HepG2 (cell line): ENCODE measurements at regions not wholly inside any gene's neighbourhood (a gene's known extent, or its start where the extent isn't known, plus 50 kb on each side); places are given as distances from the start of the nearest gene placed in this dataset.

Experiments used
- ATAC-seq: fragments of 200-7000 bp; cut with Tn5 transposase; 3 replicates; pipeline ENCODE4 v1.9.1; 2020; ENCODE audit warnings: mild to moderate bottlenecking, moderate library complexity
- BruUV-seq: library from RNA; stranded (reverse); fragments of 400-500 nt; replicated peaks from 2 replicates; lab custom pipeline; 2021; lab: Mats Ljungman, UMichigan
- CTCF ChIA-PET: fragments of 300-600 bp; formaldehyde crosslinking; extraction: SDS; loops from one replicate; lab custom pipeline; 2021; ENCODE audit warnings: low total read pairs, inconsistent platforms, low intra/inter-chr PET ratio; lab: Yijun Ruan, JAX
- POLR2A ChIA-PET: fragments of 350-600 bp; sonication (Branson Sonifier 250); formaldehyde crosslinking; loops from one replicate; lab custom pipeline; 2020; ENCODE audit warnings: antibody characterized with exemption, inconsistent platforms; lab: Yijun Ruan, JAX
- DNase-seq: peaks from one replicate; pipeline ENCODE4 v3.0.0-alpha.2; 2015; ENCODE audit warnings: low spot score
- FAIRE-seq: peaks from 3 replicates; lab custom pipeline; 2011; peaks lifted over from hg19 to GRCh38; lab: Jason Lieb, UNC
- H2AFZ ChIP-seq: one replicate; pipeline ENCODE4 v1.6.1; 2011; ENCODE audit warnings: low read length, inconsistent platforms
- H3K27ac ChIP-seq: fragments of 300-600 bp; 3 replicates; pipeline ENCODE4 v1.8.0; 2011; ENCODE audit warnings: mixed run types, mild to moderate bottlenecking, mixed read lengths, low read length, inconsistent platforms; ENCODE audit not compliant: insufficient read depth; ENCODE audit errors: extremely low read length
- H3K27me3 ChIP-seq, 2 experiments: fragments of 200-600 bp in 1 of 2; 2 replicates in 1 of 2; 3 replicates in 1 of 2; pipeline versions ENCODE4 v1.6.0 to v1.8.0; 2011; ENCODE audit warnings: low read length in 2 of 2, mild to moderate bottlenecking in 2 of 2, moderate library complexity in 2 of 2, inconsistent platforms in 1 of 2; ENCODE audit not compliant: insufficient read depth in 2 of 2, control insufficient read depth in 1 of 2
- H3K36me3 ChIP-seq, 2 experiments: fragments of 200-600 bp in 1 of 2; replicated peaks in 1 of 2; 2 replicates in 1 of 2; 3 replicates in 1 of 2; pipeline versions ENCODE4 v1.5.1 to v1.8.0; 2011; ENCODE audit warnings: low read length in 2 of 2, inconsistent platforms in 1 of 2; ENCODE audit not compliant: insufficient read depth in 2 of 2, control insufficient read depth in 1 of 2
- H3K4me1 ChIP-seq: 2 replicates; pipeline ENCODE4 v1.5.1; 2012; ENCODE audit warnings: low read length, inconsistent platforms; ENCODE audit not compliant: insufficient read depth
- H3K4me2 ChIP-seq: 2 replicates; pipeline ENCODE4 v1.6.0; 2011; ENCODE audit warnings: low read depth, low read length, inconsistent platforms
- H3K4me3 ChIP-seq, 3 experiments: fragments of 200-600 bp in 1 of 3; sonication (generic), shearing (Covaris generic) in 1 of 3; replicated peaks in 1 of 3; 2 replicates each; pipeline ENCODE4 v1.5.1; 2011 to 2016; ENCODE audit warnings: low read length in 3 of 3, inconsistent platforms in 2 of 3, low read depth in 2 of 3, mild to moderate bottlenecking in 2 of 3, control low read depth in 1 of 3, mixed read lengths in 1 of 3; ENCODE audit not compliant: insufficient read depth in 1 of 3
- H3K79me2 ChIP-seq: one replicate; pipeline ENCODE4 v1.6.1; 2011; ENCODE audit warnings: low read length, inconsistent platforms; ENCODE audit not compliant: insufficient read depth
- H3K9ac ChIP-seq: 2 replicates; pipeline ENCODE4 v1.6.0; 2011; ENCODE audit warnings: mild to moderate bottlenecking, low read depth, low read length, inconsistent platforms; ENCODE audit not compliant: insufficient read depth
- H3K9me3 ChIP-seq: 2 replicates; pipeline ENCODE4 v1.5.1; 2012; ENCODE audit warnings: mild to moderate bottlenecking, low read length
- H4K20me1 ChIP-seq: 2 replicates; pipeline ENCODE4 v1.6.0; 2011; ENCODE audit warnings: inconsistent platforms, mild to moderate bottlenecking, low read length, moderate library complexity; ENCODE audit not compliant: insufficient read depth
- CEBPG ChIP-seq: IDR thresholded peaks from 2 replicates; pipeline ENCODE4 v1.6.1; 2016
- CEBPZ ChIP-seq: IDR thresholded peaks from 2 replicates; pipeline ENCODE4 v1.6.1; 2012; ENCODE audit warnings: low read length, improper control_type of control experiment
- DR1 ChIP-seq: sonication (generic); formaldehyde crosslinking; IDR thresholded peaks from 2 replicates; pipeline ENCODE4 v1.8.0; 2021; ENCODE audit warnings: mild to moderate bottlenecking, missing genetic modification reagents, inconsistent platforms
- PRPF4 ChIP-seq: fragments of 200-400 bp; formaldehyde crosslinking; IDR thresholded peaks from 2 replicates; pipeline ENCODE4 v1.6.1; 2016; ENCODE audit warnings: low read length, low read depth; ENCODE audit not compliant: poor library complexity, severe bottlenecking
- RAD21 ChIP-seq: fragments of 450-650 bp; formaldehyde crosslinking; IDR thresholded peaks from 2 replicates; pipeline ENCODE4 v1.5.0; 2020; ENCODE audit warnings: mild to moderate bottlenecking
- RORA ChIP-seq: sonication (generic); formaldehyde crosslinking; IDR thresholded peaks from 2 replicates; pipeline ENCODE4 v1.5.0; 2020; ENCODE audit warnings: mild to moderate bottlenecking, missing genetic modification reagents, moderate library complexity
- SMAD9 ChIP-seq: sonication (generic); formaldehyde crosslinking; IDR thresholded peaks from 2 replicates; pipeline ENCODE4 v1.5.1; 2020; ENCODE audit warnings: mild to moderate bottlenecking, missing genetic modification reagents
- ZKSCAN8 ChIP-seq: IDR thresholded peaks from 2 replicates; pipeline ENCODE4 v1.6.1; 2016; ENCODE audit warnings: borderline replicate concordance, missing genetic modification reagents, missing compliant biosample characterization
- ZNF17 ChIP-seq: sonication (generic); formaldehyde crosslinking; IDR thresholded peaks from 2 replicates; pipeline ENCODE4 v1.5.0; 2020; ENCODE audit warnings: mild to moderate bottlenecking, missing genetic modification reagents
- ZNF18 ChIP-seq: sonication (generic); formaldehyde crosslinking; IDR thresholded peaks from 2 replicates; pipeline ENCODE4 v1.8.0; 2022; ENCODE audit warnings: mild to moderate bottlenecking, missing genetic modification reagents; ENCODE audit not compliant: insufficient replicate concordance
- ZNF253 ChIP-seq: sonication (generic); formaldehyde crosslinking; IDR thresholded peaks from 2 replicates; pipeline ENCODE4 v1.8.0; 2022; ENCODE audit warnings: mild to moderate bottlenecking, missing genetic modification reagents, borderline replicate concordance
- ZNF382 ChIP-seq: sonication (generic); formaldehyde crosslinking; IDR thresholded peaks from 2 replicates; pipeline ENCODE4 v1.5.0; 2020; ENCODE audit warnings: missing genetic modification reagents, mild to moderate bottlenecking, borderline replicate concordance
- ZNF761 ChIP-seq: sonication (generic); formaldehyde crosslinking; conservative IDR thresholded peaks from 2 replicates; pipeline ENCODE4 v1.4.0; 2020; ENCODE audit warnings: mild to moderate bottlenecking, missing genetic modification reagents
- WGBS: methylation state at CpG from one replicate; pipeline ENCODE4 v1.1.6; 2017; ENCODE audit warnings: low lambda C conversion rate; 5-methylcytosine and 5-hydroxymethylcytosine counted together
- in situ Hi-C: cut with HindIII; loops from 2 replicates; pipeline ENCODE4 v1.10.0; 2017; ENCODE audit warnings: low pct_unique_long_range_greater_than_20kb; ENCODE audit not compliant: extremely low pct_ligation_motif_present
- intact Hi-C: fragments of 100-400 bp; cut with micrococcal nuclease; formaldehyde crosslinking; loops from one replicate; pipeline ENCODE4 v1.10.0; 2022; ENCODE audit not compliant: unreplicated experiment
- TF ChIP-seq, protein P1 (sequence below), 2 experiments: IDR thresholded peaks; 2 replicates each; pipeline ENCODE4 v1.6.1; 2011 to 2012; ENCODE audit warnings: low read length in 2 of 2, borderline replicate concordance in 1 of 2, low read depth in 1 of 2, mild to moderate bottlenecking in 1 of 2, moderate library complexity in 1 of 2
- TF ChIP-seq, protein P2 (sequence below): sonication (generic); formaldehyde crosslinking; IDR thresholded peaks from 2 replicates; pipeline ENCODE4 v1.5.0; 2020; ENCODE audit warnings: mild to moderate bottlenecking, missing genetic modification reagents, borderline replicate concordance

DNA sequence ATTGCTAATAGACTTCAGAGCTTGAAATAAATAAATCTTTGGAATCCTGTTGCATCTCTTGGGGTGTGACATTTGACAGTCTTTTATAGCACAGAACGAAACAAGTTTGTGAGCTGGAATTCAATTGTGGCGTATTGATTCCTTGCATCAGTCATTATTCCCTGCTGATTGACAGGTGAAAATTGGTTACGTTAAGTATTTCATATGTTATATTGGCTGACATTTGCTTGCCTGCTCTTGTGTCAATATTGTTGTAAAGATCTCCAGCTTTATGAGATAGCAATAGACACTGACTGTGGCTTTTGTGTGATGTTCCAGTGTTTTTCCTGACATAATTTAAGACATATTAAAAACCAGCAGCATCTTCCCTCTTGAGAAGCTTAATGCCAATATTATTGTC lies 644.4 kb upstream of the FAM241A start:
- CTCF ChIA-PET, result no interaction called here
- DNase-seq, result no peak
- intact Hi-C loops (no loop called here), in situ Hi-C loops (no loop called here)
- H3K79me2 ChIP-seq, result no peaks in the 10 kb centered on the region
- 12% methylated on average over 3 of the region's 3 CpGs for WGBS
- H2AFZ ChIP-seq, result no peak overlapping the region
- no TSS peak for BruUV-seq
- POLR2A ChIA-PET, result no interaction called here
- no peak overlapping the region for H3K9ac ChIP-seq
- FAIRE-seq, result no peak
- no peaks in the 10 kb centered on the region for H3K9me3 ChIP-seq
- H4K20me1 ChIP-seq, result no peaks in the 10 kb centered on the region
- no peaks in the 10 kb centered on the region for H3K27me3 ChIP-seq
- no peaks in the 10 kb centered on the region for H3K4me1 ChIP-seq
- no peak overlapping the region for H3K4me2 ChIP-seq
- H3K36me3 ChIP-seq, result no peaks in the 10 kb centered on the region
- H3K27ac ChIP-seq, result no peak overlapping the region
- H3K4me3 ChIP-seq, result no peak overlapping the region
- no peak for ATAC-seq
- TF ChIP-seq ZNF18 (CRISPR knock-in tag) (no peak), ZNF17 (no peak), ZNF253 (CRISPR knock-in tag) (no peak), DR1 (CRISPR knock-in tag) (no peak), ZNF761 (CRISPR knock-in tag) (no peak), PRPF4 (no peak), ZNF382 (no peak), RORA (CRISPR knock-in tag) (no peak), SMAD9 (CRISPR knock-in tag) (no peak), CEBPZ (no peak), RAD21 (no peak), CEBPG (CRISPR knock-in tag) (no peak), ZKSCAN8 (CRISPR knock-in tag) (no peak)
- TF ChIP-seq, protein P1, sequence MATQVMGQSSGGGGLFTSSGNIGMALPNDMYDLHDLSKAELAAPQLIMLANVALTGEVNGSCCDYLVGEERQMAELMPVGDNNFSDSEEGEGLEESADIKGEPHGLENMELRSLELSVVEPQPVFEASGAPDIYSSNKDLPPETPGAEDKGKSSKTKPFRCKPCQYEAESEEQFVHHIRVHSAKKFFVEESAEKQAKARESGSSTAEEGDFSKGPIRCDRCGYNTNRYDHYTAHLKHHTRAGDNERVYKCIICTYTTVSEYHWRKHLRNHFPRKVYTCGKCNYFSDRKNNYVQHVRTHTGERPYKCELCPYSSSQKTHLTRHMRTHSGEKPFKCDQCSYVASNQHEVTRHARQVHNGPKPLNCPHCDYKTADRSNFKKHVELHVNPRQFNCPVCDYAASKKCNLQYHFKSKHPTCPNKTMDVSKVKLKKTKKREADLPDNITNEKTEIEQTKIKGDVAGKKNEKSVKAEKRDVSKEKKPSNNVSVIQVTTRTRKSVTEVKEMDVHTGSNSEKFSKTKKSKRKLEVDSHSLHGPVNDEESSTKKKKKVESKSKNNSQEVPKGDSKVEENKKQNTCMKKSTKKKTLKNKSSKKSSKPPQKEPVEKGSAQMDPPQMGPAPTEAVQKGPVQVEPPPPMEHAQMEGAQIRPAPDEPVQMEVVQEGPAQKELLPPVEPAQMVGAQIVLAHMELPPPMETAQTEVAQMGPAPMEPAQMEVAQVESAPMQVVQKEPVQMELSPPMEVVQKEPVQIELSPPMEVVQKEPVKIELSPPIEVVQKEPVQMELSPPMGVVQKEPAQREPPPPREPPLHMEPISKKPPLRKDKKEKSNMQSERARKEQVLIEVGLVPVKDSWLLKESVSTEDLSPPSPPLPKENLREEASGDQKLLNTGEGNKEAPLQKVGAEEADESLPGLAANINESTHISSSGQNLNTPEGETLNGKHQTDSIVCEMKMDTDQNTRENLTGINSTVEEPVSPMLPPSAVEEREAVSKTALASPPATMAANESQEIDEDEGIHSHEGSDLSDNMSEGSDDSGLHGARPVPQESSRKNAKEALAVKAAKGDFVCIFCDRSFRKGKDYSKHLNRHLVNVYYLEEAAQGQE (IDR thresholded peaks at IDR 0.05; ENCODE audit: borderline replicate concordance in 1 of 2, low read depth in 1 of 2, low read length in 2 of 2), result no peak
- TF ChIP-seq, protein P2, sequence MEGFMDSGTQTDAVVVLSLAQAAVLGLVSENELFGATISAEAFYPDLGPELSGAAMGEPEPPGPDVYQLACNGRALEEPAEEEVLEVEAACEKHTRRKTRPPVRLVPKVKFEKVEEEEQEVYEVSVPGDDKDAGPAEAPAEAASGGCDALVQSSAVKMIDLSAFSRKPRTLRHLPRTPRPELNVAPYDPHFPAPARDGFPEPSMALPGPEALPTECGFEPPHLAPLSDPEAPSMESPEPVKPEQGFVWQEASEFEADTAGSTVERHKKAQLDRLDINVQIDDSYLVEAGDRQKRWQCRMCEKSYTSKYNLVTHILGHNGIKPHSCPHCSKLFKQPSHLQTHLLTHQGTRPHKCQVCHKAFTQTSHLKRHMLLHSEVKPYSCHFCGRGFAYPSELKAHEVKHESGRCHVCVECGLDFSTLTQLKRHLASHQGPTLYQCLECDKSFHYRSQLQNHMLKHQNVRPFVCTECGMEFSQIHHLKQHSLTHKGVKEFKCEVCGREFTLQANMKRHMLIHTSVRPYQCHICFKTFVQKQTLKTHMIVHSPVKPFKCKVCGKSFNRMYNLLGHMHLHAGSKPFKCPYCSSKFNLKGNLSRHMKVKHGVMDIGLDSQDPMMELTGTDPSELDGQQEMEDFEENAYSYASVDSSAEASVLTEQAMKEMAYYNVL (CRISPR knock-in tag), result no peak
